AG10803 (cell line): ENCODE measurements at regions not wholly inside any gene's neighbourhood (a gene's known extent, or its start where the extent isn't known, plus 50 kb on each side); places are given as distances from the start of the nearest gene placed in this dataset.

Experiments used
- DNase-seq: peaks from one replicate; pipeline ENCODE4 v3.0.0; 2010; ENCODE audit warnings: low read depth
- H3K4me3 ChIP-seq: 2 replicates; pipeline ENCODE4 v1.5.1; 2011; ENCODE audit warnings: mild to moderate bottlenecking, low read length, control low read depth
- TF ChIP-seq, protein P1 (sequence below): conservative IDR thresholded peaks from 2 replicates; pipeline ENCODE4 v1.5.1; 2011; ENCODE audit warnings: mild to moderate bottlenecking, low read length, control low read depth, inconsistent platforms

DNA sequence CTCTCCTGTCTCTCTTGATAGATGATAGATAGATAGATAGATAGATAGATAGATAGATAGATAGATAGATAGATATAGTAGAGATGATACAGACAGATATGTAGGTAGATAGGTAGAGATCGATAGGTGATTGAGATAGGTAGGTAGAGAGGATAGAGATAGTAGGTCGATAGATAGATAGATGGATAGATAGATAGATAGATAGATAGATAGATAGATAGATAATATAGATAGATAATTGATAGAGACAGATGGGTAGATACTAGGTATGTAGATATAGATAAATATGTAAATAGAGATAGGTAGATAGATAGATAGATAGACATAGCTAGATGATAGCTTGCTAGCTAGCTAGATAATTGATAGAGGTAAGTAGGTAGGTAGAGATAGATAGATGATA, 1154.2 kb upstream of the AUTS2 start:
- TF ChIP-seq, protein P1, sequence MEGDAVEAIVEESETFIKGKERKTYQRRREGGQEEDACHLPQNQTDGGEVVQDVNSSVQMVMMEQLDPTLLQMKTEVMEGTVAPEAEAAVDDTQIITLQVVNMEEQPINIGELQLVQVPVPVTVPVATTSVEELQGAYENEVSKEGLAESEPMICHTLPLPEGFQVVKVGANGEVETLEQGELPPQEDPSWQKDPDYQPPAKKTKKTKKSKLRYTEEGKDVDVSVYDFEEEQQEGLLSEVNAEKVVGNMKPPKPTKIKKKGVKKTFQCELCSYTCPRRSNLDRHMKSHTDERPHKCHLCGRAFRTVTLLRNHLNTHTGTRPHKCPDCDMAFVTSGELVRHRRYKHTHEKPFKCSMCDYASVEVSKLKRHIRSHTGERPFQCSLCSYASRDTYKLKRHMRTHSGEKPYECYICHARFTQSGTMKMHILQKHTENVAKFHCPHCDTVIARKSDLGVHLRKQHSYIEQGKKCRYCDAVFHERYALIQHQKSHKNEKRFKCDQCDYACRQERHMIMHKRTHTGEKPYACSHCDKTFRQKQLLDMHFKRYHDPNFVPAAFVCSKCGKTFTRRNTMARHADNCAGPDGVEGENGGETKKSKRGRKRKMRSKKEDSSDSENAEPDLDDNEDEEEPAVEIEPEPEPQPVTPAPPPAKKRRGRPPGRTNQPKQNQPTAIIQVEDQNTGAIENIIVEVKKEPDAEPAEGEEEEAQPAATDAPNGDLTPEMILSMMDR = no peak
- H3K4me3 ChIP-seq = no peak overlapping the region
- DNase-seq = no peak

DNA sequence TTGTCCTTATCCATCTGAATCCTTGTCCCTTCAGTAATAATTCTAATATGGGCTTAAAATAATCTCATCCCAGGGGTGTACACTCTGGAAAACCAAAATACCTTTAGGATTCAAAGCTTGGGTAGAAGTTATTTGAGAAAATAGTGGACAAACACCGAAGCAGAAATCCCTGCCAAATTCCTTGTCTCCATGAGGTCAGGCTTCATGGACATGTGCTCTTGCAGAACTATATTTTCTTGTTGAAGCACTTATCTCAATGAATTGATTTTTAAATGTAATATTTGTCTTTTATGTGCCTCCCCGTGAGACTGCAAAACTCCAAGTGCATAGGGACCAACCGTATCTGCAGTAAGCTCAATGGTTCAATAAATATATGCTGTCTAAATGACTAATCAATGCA, 1153.3 kb upstream of the AUTS2 start:
- H3K4me3 ChIP-seq = no peak overlapping the region
- DNase-seq = no peak
- TF ChIP-seq, protein P1 = no peak

DNA sequence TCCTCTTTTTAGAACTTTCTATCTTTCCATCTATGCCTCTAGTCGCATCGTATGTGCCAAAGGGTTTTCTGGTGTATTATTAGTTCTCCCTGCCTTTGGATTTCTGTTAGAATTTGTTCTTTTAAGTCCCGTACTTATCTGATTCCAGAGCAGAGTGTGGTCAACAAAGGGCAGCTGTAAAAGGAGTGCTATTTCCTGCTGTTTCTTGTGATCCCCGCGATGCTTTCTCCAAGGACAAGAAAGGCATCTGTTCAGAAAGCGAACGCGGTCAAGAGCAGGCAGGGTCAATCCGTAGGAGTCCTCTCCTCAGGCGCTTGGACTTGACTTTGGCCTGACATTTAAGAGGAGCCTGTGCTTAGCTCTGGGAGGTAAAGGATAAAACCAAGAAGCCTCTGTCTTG, 1152.1 kb upstream of the AUTS2 start:
- TF ChIP-seq, protein P1 = no peak
- no peak overlapping the region for H3K4me3 ChIP-seq
- no peak for DNase-seq

DNA sequence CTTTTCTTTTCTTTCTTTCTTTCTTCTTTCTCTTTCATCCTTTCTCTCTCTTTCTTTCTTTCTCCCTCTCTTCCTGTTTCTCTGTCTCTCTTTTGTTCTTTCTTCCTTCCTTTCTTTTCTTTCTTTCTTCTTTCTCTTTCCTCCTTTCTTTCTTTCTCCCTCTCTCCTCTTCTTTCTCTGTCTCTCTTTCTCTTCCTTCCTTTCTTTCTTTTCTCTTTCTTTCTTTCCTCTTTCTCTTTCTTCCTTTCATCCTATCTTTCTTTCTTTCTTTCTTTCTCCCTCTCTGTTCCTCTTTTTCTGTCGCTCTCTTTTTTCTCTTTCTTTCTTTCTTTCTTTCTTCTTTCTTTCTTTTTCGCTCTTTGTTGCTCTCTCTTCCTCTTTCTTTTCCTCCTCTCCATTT, 1149.2 kb upstream of the AUTS2 start:
- no peak overlapping the region for H3K4me3 ChIP-seq
- TF ChIP-seq, protein P1 = no peak
- DNase-seq = no peak

DNA sequence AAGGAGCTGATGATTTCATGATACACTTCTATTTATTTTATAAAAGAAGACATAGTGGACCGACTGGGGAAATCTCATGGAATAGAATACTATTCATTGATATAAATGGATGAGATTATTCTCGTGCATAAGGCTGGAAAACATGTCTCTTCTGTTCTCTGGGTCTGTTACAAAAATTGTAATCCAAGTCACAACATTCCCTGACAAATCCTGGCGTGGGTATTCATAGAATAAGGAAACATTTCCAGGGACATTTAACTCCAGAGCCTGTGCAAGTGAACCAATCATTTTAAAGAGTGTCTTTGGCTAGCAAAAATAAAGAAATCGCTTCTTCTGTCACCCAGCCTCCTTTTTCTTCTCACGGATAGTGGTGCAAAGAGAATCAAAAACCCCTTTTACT, 1148.5 kb upstream of the AUTS2 start:
- TF ChIP-seq, protein P1 = no peak
- no peak for DNase-seq
- H3K4me3 ChIP-seq = no peak overlapping the region

DNA sequence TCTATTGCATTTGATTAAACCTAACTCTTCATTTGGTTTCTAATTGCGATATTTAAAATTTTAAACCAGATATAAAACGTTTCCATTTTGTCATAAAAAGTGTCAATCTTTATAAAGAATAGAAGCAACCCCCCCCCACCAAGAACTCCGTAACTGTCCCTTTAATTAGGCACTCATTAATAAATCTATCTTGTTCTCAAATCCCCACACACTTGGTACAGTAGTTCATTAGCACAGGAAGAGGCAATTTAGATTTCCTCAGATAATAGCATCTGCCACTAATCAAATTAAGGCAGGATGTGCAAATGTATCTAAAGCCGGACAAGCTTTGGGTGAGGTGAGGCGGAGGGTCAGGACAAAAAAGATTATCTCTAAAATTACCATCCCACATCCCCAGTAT, 1143.3 kb upstream of the AUTS2 start:
- TF ChIP-seq, protein P1 = no peak
- DNase-seq = no peak
- H3K4me3 ChIP-seq = no peak overlapping the region

DNA sequence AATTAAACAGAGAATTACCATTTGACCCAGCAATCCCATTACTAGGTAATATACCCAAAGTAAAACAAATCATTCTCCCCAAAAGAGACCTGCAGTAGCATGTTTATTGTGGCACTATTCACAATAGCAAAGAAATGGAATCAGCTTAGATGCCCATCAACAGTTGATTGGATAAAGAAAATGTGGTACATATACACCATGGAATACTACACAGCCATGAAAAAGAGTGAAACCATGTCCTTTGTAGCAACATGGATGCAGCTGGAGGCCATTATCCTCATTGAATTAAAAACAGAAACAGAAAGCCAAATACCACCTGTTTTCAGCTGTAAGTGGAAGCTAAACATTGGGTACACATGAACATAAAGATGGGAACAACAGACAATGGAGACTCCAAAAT, 1141.8 kb upstream of the AUTS2 start:
- H3K4me3 ChIP-seq = no peak overlapping the region
- TF ChIP-seq, protein P1 = no peak
- DNase-seq = no peak
